Mucosa of descending colon (tissue), 3 donors: ENCODE measurements at regions not wholly inside any gene's neighbourhood (a gene's known extent, or its start where the extent isn't known, plus 50 kb on each side); places are given as distances from the start of the nearest gene placed in this dataset.

Source experiments
- ATAC-seq: fragments of 200-7000 bp; cut with Tn5 transposase; one replicate; pipeline ENCODE4 v1.9.1; 2020; ENCODE audit warnings: mild to moderate bottlenecking, moderate library complexity
- DNase-seq, 3 donors: peaks; one replicate each; pipeline ENCODE4 v3.0.0-alpha.2; 2020
- H3K36me3 ChIP-seq: fragments of 200-600 bp; one replicate; pipeline ENCODE4 v1.8.0; 2021; ENCODE audit warnings: low read depth, mild to moderate bottlenecking
- H3K4me1 ChIP-seq: fragments of 200-600 bp; one replicate; pipeline ENCODE4 v1.8.0; 2021; ENCODE audit warnings: low read depth, mild to moderate bottlenecking
- H3K4me3 ChIP-seq: fragments of 200-600 bp; one replicate; pipeline ENCODE4 v1.8.0; 2021; ENCODE audit warnings: mild to moderate bottlenecking
- H3K9me3 ChIP-seq: fragments of 200-600 bp; one replicate; pipeline ENCODE4 v1.8.0; 2021; ENCODE audit warnings: mild to moderate bottlenecking
- intact Hi-C, 2 donors: fragments of 100-400 bp; cut with DNase I in 1 of 2; cut with micrococcal nuclease in 1 of 2; formaldehyde crosslinking; loops; one replicate each; pipeline versions ENCODE4 v1.11.0 to v1.11.1; 2022; cut with DNase I, micrococcal nuclease
- TF ChIP-seq, protein P1 (sequence below): fragments of 200-600 bp; IDR thresholded peaks from one replicate; pipeline ENCODE4 v1.8.0; 2022; ENCODE audit warnings: antibody characterized with exemption, mild to moderate bottlenecking
- donor health status: DM: no; HTN: no; CAD: no; lungs with moderate emphysema.
- donor health status: DM: no; HTN: no; CAD: no.
- donor health status: DM: no; HTN: yes; CAD: no.

- Histone ChIP-seq H3K9me3 (no peaks in the 10 kb centered on the region), H3K4me3 (no peak overlapping the region), H3K4me1 (no peaks in the 10 kb centered on the region), H3K36me3 (no peaks in the 10 kb centered on the region)
- intact Hi-C loops: no loop called here
- DNase-seq (peak in 1 of 3 donors; percentile 12), ATAC-seq (no peak)
- TF ChIP-seq, protein P1, sequence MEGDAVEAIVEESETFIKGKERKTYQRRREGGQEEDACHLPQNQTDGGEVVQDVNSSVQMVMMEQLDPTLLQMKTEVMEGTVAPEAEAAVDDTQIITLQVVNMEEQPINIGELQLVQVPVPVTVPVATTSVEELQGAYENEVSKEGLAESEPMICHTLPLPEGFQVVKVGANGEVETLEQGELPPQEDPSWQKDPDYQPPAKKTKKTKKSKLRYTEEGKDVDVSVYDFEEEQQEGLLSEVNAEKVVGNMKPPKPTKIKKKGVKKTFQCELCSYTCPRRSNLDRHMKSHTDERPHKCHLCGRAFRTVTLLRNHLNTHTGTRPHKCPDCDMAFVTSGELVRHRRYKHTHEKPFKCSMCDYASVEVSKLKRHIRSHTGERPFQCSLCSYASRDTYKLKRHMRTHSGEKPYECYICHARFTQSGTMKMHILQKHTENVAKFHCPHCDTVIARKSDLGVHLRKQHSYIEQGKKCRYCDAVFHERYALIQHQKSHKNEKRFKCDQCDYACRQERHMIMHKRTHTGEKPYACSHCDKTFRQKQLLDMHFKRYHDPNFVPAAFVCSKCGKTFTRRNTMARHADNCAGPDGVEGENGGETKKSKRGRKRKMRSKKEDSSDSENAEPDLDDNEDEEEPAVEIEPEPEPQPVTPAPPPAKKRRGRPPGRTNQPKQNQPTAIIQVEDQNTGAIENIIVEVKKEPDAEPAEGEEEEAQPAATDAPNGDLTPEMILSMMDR: no peak
These were observed 516.3 kb downstream of the BCOR start for GRCh38 chrX:39581411-39581810.

GRCh38 chrX:39582091-39582490 is 515.7 kb downstream of the BCOR start:
- TF ChIP-seq, protein P1: no peak
- intact Hi-C loops: no loop called here
- no peak overlapping the region for H3K4me3 ChIP-seq
- DNase-seq: peak in 1 of 3 donors; percentile 8
- no peaks in the 10 kb centered on the region for H3K4me1 ChIP-seq
- no peaks in the 10 kb centered on the region for H3K36me3 ChIP-seq
- peak; percentile 32 for ATAC-seq
- no peaks in the 10 kb centered on the region for H3K9me3 ChIP-seq

GRCh38 chrX:39582976-39583375 is 514.8 kb downstream of the BCOR start:
- no peaks in the 10 kb centered on the region for H3K4me1 ChIP-seq
- H3K36me3 ChIP-seq: no peaks in the 10 kb centered on the region
- no peak for DNase-seq
- no peak overlapping the region for H3K4me3 ChIP-seq
- no peak for ATAC-seq
- no peaks in the 10 kb centered on the region for H3K9me3 ChIP-seq
- TF ChIP-seq, protein P1: no peak
- intact Hi-C loops: no loop called here

GRCh38 chrX:39585808-39586207 is 511.9 kb downstream of the BCOR start:
- no peaks in the 10 kb centered on the region for H3K4me1 ChIP-seq
- DNase-seq (no peak), ATAC-seq (no peak)
- H3K9me3 ChIP-seq: no peaks in the 10 kb centered on the region
- intact Hi-C loops: no loop called here
- no peaks in the 10 kb centered on the region for H3K36me3 ChIP-seq
- TF ChIP-seq, protein P1: no peak
- no peak overlapping the region for H3K4me3 ChIP-seq

GRCh38 chrX:39586359-39586758 is 511.4 kb downstream of the BCOR start:
- DNase-seq (no peak), ATAC-seq (no peak)
- no peaks in the 10 kb centered on the region for H3K36me3 ChIP-seq
- no peaks in the 10 kb centered on the region for H3K9me3 ChIP-seq
- no peaks in the 10 kb centered on the region for H3K4me1 ChIP-seq
- TF ChIP-seq, protein P1: no peak
- H3K4me3 ChIP-seq: no peak overlapping the region
- intact Hi-C loops: no loop called here

- ATAC-seq (no peak), DNase-seq (no peak)
- TF ChIP-seq, protein P1: no peak
These were observed 506.7 kb downstream of the BCOR start for GRCh38 chrX:39591099-39591498.

More at GRCh38 chrX:39591099-39591498, 506.7 kb downstream of the BCOR start:
- Histone ChIP-seq H3K4me3 (no peak overlapping the region), H3K9me3 (no peaks in the 10 kb centered on the region), H3K4me1 (no peaks in the 10 kb centered on the region), H3K36me3 (no peaks in the 10 kb centered on the region)
- intact Hi-C loops: no loop called here
